ENCODE measurements at regions not wholly inside any gene's neighbourhood (a gene's known extent, or its start where the extent isn't known, plus 50 kb on each side); places are given as distances from the start of the nearest gene placed in this dataset.

DNA sequence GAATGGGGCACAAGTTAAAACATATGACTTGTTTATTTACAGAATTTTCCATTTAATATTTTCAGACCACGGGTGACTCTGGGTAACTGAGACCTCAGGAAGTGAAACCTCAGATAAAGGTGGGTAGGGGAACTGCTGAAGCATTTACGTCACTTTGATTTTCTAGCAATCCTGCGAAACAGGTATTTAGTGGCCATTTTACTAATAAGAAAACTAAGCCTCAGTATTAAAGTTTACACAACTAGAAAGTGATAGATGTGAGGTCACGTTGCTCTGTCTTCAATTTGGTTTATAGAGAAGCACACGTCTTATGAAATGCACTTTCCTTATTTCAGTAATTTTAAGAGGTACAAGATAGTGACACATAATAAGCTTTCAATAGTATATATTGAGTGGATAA lies 402.8 kb downstream of the FGF9 start:
- H3K27ac ChIP-seq = no peak overlapping the region
- no peak for TF ChIP-seq ZFX (IDR thresholded peaks at IDR 0.05; ENCODE audit: borderline replicate concordance)
- TF ChIP-seq, protein P1, sequence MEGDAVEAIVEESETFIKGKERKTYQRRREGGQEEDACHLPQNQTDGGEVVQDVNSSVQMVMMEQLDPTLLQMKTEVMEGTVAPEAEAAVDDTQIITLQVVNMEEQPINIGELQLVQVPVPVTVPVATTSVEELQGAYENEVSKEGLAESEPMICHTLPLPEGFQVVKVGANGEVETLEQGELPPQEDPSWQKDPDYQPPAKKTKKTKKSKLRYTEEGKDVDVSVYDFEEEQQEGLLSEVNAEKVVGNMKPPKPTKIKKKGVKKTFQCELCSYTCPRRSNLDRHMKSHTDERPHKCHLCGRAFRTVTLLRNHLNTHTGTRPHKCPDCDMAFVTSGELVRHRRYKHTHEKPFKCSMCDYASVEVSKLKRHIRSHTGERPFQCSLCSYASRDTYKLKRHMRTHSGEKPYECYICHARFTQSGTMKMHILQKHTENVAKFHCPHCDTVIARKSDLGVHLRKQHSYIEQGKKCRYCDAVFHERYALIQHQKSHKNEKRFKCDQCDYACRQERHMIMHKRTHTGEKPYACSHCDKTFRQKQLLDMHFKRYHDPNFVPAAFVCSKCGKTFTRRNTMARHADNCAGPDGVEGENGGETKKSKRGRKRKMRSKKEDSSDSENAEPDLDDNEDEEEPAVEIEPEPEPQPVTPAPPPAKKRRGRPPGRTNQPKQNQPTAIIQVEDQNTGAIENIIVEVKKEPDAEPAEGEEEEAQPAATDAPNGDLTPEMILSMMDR (IDR thresholded peaks at IDR 0.05) = no peak

DNA sequence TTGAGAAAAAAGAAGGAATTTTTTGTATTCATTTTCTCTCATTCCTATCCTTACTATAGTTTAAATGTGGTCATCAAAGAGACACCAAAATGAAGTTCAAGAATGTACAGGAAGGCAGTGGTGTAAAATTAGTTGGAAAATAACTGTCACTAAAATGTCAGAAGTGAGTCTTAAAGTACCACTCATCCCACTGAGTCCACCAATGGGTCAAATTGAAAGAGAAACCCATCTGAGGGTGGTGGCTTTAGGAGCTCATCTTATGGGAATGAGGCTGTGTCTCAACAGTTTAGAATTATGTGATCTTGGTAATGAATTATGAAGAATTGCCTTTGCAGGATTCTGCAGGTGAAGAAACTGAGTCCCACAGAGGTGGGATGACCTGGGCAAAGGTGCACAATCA lies 403.5 kb downstream of the FGF9 start:
- H3K27ac ChIP-seq = no peak overlapping the region
- no peak for TF ChIP-seq ZFX (IDR thresholded peaks at IDR 0.05; ENCODE audit: borderline replicate concordance)
- TF ChIP-seq, protein P1 (IDR thresholded peaks at IDR 0.05) = no peak

- H3K27ac ChIP-seq = no peak overlapping the region
- TF ChIP-seq ZFX (IDR thresholded peaks at IDR 0.05; ENCODE audit: borderline replicate concordance) = no peak
- TF ChIP-seq, protein P1 (IDR thresholded peaks at IDR 0.05) = no peak
These were observed 405.8 kb downstream of the FGF9 start for GRCh38 chr13:22076658-22077057.

DNA sequence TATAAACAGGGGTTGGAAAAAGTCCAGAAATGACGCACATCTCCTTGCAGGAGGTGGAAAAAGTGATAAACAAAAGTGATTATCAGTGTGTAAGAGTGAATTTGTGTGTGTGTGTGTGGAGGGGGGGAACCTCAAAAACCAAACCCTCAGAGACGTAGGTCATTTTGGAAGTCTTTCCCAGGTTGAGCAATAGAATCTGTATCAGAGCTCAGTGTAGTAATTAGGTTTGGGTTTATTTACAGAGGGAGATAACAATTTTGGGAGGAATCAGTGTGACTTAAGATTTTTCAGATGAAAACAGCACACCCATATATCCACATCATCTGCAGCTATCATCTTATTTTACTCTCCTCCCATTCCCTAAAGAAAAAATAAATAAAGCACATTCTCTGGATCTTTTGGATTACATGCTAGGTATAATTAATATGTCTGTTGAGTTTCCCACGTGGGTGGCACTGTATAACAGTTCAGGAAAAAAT lies 406.4 kb downstream of the FGF9 start:
- TF ChIP-seq, protein P1 (IDR thresholded peaks at IDR 0.05) = no peak
- no peak for TF ChIP-seq ZFX (IDR thresholded peaks at IDR 0.05; ENCODE audit: borderline replicate concordance)
- no peak overlapping the region for H3K27ac ChIP-seq

- H3K27ac ChIP-seq = no peak overlapping the region
- TF ChIP-seq, protein P1 (IDR thresholded peaks at IDR 0.05) = no peak
- TF ChIP-seq ZFX (IDR thresholded peaks at IDR 0.05; ENCODE audit: borderline replicate concordance) = no peak
These were observed 406.9 kb downstream of the FGF9 start for GRCh38 chr13:22077764-22078163.

- H3K27ac ChIP-seq = no peak overlapping the region
- TF ChIP-seq, protein P1 (IDR thresholded peaks at IDR 0.05) = no peak
- no peak for TF ChIP-seq ZFX (IDR thresholded peaks at IDR 0.05; ENCODE audit: borderline replicate concordance)
These were observed 409.1 kb downstream of the FGF9 start for GRCh38 chr13:22079961-22080360.

- TF ChIP-seq ZFX (IDR thresholded peaks at IDR 0.05; ENCODE audit: borderline replicate concordance) = no peak
- TF ChIP-seq, protein P1 (IDR thresholded peaks at IDR 0.05) = no peak
- no peak overlapping the region for H3K27ac ChIP-seq
These were observed 410.0 kb downstream of the FGF9 start for GRCh38 chr13:22080832-22081231.

All from 22Rv1 (cell line).